ENCODE measurements at regions not wholly inside any gene's neighbourhood (a gene's known extent, or its start where the extent isn't known, plus 50 kb on each side); places are given as distances from the start of the nearest gene placed in this dataset.

- intact Hi-C loops (cut with micrococcal nuclease), result no loop called here
- Histone ChIP-seq H3K9ac (ENCODE audit: insufficient read depth, low read length, poor library complexity, severe bottlenecking) (no peak overlapping the region), H3K4me3 (replicated peaks in 1 of 3; ENCODE audit: low read depth in 2 of 3, low read length in 3 of 3) (no peak overlapping the region), H3K36me3 (replicated peaks in 1 of 2; ENCODE audit: control insufficient read depth in 1 of 2, insufficient read depth in 2 of 2, low read length in 2 of 2) (no peaks in the 10 kb centered on the region), H3K79me2 (ENCODE audit: insufficient read depth, low read length) (no peaks in the 10 kb centered on the region), H3K27me3 (ENCODE audit: control insufficient read depth in 2 of 2, insufficient read depth in 2 of 2, low read length in 2 of 2) (no peaks in the 10 kb centered on the region), H3K4me1 (ENCODE audit: control insufficient read depth in 1 of 2, insufficient read depth in 2 of 2, low read length in 2 of 2) (no peaks in the 10 kb centered on the region), H4K20me1 (ENCODE audit: insufficient read depth, low read length) (no peaks in the 10 kb centered on the region), H3K9me3 (replicated peaks in 1 of 2; ENCODE audit: control insufficient read depth in 1 of 2, insufficient read depth in 1 of 2, low read length in 2 of 2) (no peaks in the 10 kb centered on the region), H3K4me2 (replicated peaks; ENCODE audit: extremely low read depth, low read length, poor library complexity, severe bottlenecking) (no peak overlapping the region), H2AFZ (ENCODE audit: insufficient read depth, low read depth, low read length, poor library complexity, severe bottlenecking) (no peak overlapping the region), H3K27ac (ENCODE audit: low read depth in 1 of 2, low read length in 2 of 2) (no peak overlapping the region)
- H3K36me3 Mint-ChIP-seq, result no peaks in the 10 kb centered on the region
- no peaks in the 10 kb centered on the region for H3K27me3 Mint-ChIP-seq (ENCODE audit: low read depth in 3 of 3)
- TF ChIP-seq CTCF (IDR thresholded peaks at IDR 0.05), result no peak
- H3K27ac Mint-ChIP-seq, result no peak overlapping the region
- H3K9me3 Mint-ChIP-seq, result peaks cover 0 to 6% (median 3%) of the 10 kb centered on the region in 7 donors
- no peak for DNase-seq
- H3K4me1 Mint-ChIP-seq, result no peaks in the 10 kb centered on the region
- no peak overlapping the region for H3K4me3 Mint-ChIP-seq
Measured at GRCh38 chr3:67324554-67324953, 326.4 kb downstream of the KBTBD8 start.

Measured in CD14-positive monocyte (primary cell).